C4-2B (cell line): ENCODE measurements at regions not wholly inside any gene's neighbourhood (a gene's known extent, or its start where the extent isn't known, plus 50 kb on each side); places are given as distances from the start of the nearest gene placed in this dataset.
"Not testable (repeated sequence)": the region's sequence is repeated elsewhere in the genome, so short reads cannot be mapped to it uniquely, and the experiment has no call there.

Source experiments
- ZFX ChIP-seq: fragments of 450-650 bp; IDR thresholded peaks from 2 replicates; pipeline ENCODE4 v1.6.1; 2017
- TF ChIP-seq, protein P1 (sequence below): fragments of 450-650 bp; conservative IDR thresholded peaks from 2 replicates; pipeline ENCODE4 v1.5.1; 2017; ENCODE audit warnings: mild to moderate bottlenecking

GRCh38 chr16:33048849-33049248 lies 145.2 kb upstream of the TP53TG3C start:
- TF ChIP-seq, protein P1, sequence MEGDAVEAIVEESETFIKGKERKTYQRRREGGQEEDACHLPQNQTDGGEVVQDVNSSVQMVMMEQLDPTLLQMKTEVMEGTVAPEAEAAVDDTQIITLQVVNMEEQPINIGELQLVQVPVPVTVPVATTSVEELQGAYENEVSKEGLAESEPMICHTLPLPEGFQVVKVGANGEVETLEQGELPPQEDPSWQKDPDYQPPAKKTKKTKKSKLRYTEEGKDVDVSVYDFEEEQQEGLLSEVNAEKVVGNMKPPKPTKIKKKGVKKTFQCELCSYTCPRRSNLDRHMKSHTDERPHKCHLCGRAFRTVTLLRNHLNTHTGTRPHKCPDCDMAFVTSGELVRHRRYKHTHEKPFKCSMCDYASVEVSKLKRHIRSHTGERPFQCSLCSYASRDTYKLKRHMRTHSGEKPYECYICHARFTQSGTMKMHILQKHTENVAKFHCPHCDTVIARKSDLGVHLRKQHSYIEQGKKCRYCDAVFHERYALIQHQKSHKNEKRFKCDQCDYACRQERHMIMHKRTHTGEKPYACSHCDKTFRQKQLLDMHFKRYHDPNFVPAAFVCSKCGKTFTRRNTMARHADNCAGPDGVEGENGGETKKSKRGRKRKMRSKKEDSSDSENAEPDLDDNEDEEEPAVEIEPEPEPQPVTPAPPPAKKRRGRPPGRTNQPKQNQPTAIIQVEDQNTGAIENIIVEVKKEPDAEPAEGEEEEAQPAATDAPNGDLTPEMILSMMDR: not testable (repeated sequence)
- TF ChIP-seq ZFX: not testable (repeated sequence)
